ENCODE measurements at regions not wholly inside any gene's neighbourhood (a gene's known extent, or its start where the extent isn't known, plus 50 kb on each side); places are given as distances from the start of the nearest gene placed in this dataset.
"Not testable (repeated sequence)": the region's sequence is repeated elsewhere in the genome, so short reads cannot be mapped to it uniquely, and the experiment has no call there.

- Histone ChIP-seq H3K27ac (no peak overlapping the region), H3K4me3 (no peak overlapping the region)
These were observed 92.5 kb downstream of the MMUT start for GRCh38 chr6:49370518-49370917.

GRCh38 chr6:49366539-49366938 lies 96.5 kb downstream of the MMUT start:
- Histone ChIP-seq H3K27ac (no peak overlapping the region), H3K4me3 (no peak overlapping the region)

GRCh38 chr6:49348561-49348960 lies 114.5 kb downstream of the MMUT start:
- no peak overlapping the region for H3K27ac ChIP-seq

GRCh38 chr6:49342410-49342809 lies 120.6 kb downstream of the MMUT start:
- no peak overlapping the region for H3K27ac ChIP-seq
- no peak overlapping the region for H3K4me3 ChIP-seq

More at GRCh38 chr6:49348561-49348960, 114.5 kb downstream of the MMUT start:
- no peak overlapping the region for H3K4me3 ChIP-seq

- no peak overlapping the region for H3K27ac ChIP-seq
- no peak overlapping the region for H3K4me3 ChIP-seq
These were observed 121.2 kb downstream of the MMUT start for GRCh38 chr6:49341869-49342268.

- Histone ChIP-seq H3K4me3 (no peak overlapping the region), H3K27ac (no peak overlapping the region)
These were observed 124.0 kb downstream of the MMUT start for GRCh38 chr6:49339096-49339495.

- Histone ChIP-seq H3K27ac (no peak overlapping the region), H3K4me3 (no peak overlapping the region)
These were observed 126.4 kb downstream of the MMUT start for GRCh38 chr6:49336514-49337131.

- no peak overlapping the region for H3K4me3 ChIP-seq
- no peak overlapping the region for H3K27ac ChIP-seq
These were observed 129.5 kb downstream of the MMUT start for GRCh38 chr6:49333345-49334125.

GRCh38 chr6:49332781-49333180 lies 130.3 kb downstream of the MMUT start:
- H3K4me3 ChIP-seq, result no peak overlapping the region
- no peak overlapping the region for H3K27ac ChIP-seq

GRCh38 chr6:49329186-49329585 lies 133.9 kb downstream of the MMUT start:
- no peak overlapping the region for H3K4me3 ChIP-seq
- no peak overlapping the region for H3K27ac ChIP-seq

GRCh38 chr6:49328051-49328744 lies 134.9 kb downstream of the MMUT start:
- H3K27ac ChIP-seq, result no peak overlapping the region
- no peak overlapping the region for H3K4me3 ChIP-seq

GRCh38 chr6:49327571-49327970 lies 135.5 kb downstream of the MMUT start:
- H3K27ac ChIP-seq, result peak overlapping the region in 1 of 21 experiments; percentile 48
- H3K4me3 ChIP-seq, result no peak overlapping the region

- Histone ChIP-seq H3K4me3 (no peak overlapping the region), H3K27ac (peak overlapping the region in 1 of 21 experiments; percentile 26)
These were observed 136.0 kb downstream of the MMUT start for GRCh38 chr6:49327005-49327404.

- H3K27ac ChIP-seq, result peak overlapping the region in 1 of 21 experiments; percentile 30
- H3K4me3 ChIP-seq, result no peak overlapping the region
These were observed 136.7 kb downstream of the MMUT start for GRCh38 chr6:49326347-49326746.

GRCh38 chr6:49325891-49326290 lies 137.2 kb downstream of the MMUT start:
- Histone ChIP-seq H3K4me3 (no peak overlapping the region), H3K27ac (peak overlapping the region in 2 of 21 experiments; percentile 9 to 30)

GRCh38 chr6:49322861-49323260 lies 140.2 kb downstream of the MMUT start:
- Histone ChIP-seq H3K27ac (no peak overlapping the region), H3K4me3 (no peak overlapping the region)

GRCh38 chr6:49321561-49322072 lies 141.4 kb downstream of the MMUT start:
- Histone ChIP-seq H3K4me3 (no peak overlapping the region), H3K27ac (no peak overlapping the region)

GRCh38 chr6:49305010-49305409 lies 158.0 kb downstream of the MMUT start:
- no peak overlapping the region for H3K27ac ChIP-seq
- no peak overlapping the region for H3K4me3 ChIP-seq

- not testable (repeated sequence) for H3K27ac ChIP-seq, H3K4me3 ChIP-seq
These were observed 158.7 kb downstream of the MMUT start for GRCh38 chr6:49304393-49304792.

GRCh38 chr6:49300911-49301310 lies 162.1 kb downstream of the MMUT start:
- no peak overlapping the region for H3K27ac ChIP-seq
- no peak overlapping the region for H3K4me3 ChIP-seq

GRCh38 chr6:49300443-49300842 lies 162.6 kb downstream of the MMUT start:
- Histone ChIP-seq H3K4me3 (no peak overlapping the region), H3K27ac (no peak overlapping the region)

Measured in skin epidermis (tissue), 12 donors.